ENCODE measurements at regions not wholly inside any gene's neighbourhood (a gene's known extent, or its start where the extent isn't known, plus 50 kb on each side); places are given as distances from the start of the nearest gene placed in this dataset.

GRCh38 chr12:131528144-131528543, 182.7 kb upstream of the SFSWAP start:
- Histone ChIP-seq H3K4me3 (ENCODE audit: low read length) (no peak overlapping the region), H3K27me3 (ENCODE audit: control insufficient read depth, insufficient read depth, low read length) (no peaks in the 10 kb centered on the region)

GRCh38 chr12:131528667-131529066, 182.2 kb upstream of the SFSWAP start:
- Histone ChIP-seq H3K27me3 (ENCODE audit: control insufficient read depth, insufficient read depth, low read length) (no peaks in the 10 kb centered on the region), H3K36me3 (ENCODE audit: control insufficient read depth, low read depth, low read length) (no peaks in the 10 kb centered on the region), H3K27ac (ENCODE audit: low read length) (no peak overlapping the region), H3K9ac (ENCODE audit: low read length) (no peak overlapping the region), H3K4me3 (ENCODE audit: low read length) (no peak overlapping the region), H3K4me1 (ENCODE audit: control insufficient read depth, low read depth, low read length) (no peaks in the 10 kb centered on the region), H3K9me3 (ENCODE audit: control insufficient read depth, low read depth, low read length) (no peaks in the 10 kb centered on the region)

More at GRCh38 chr12:131528144-131528543, 182.7 kb upstream of the SFSWAP start:
- Histone ChIP-seq H3K27ac (ENCODE audit: low read length) (no peak overlapping the region), H3K9ac (ENCODE audit: low read length) (no peak overlapping the region), H3K36me3 (ENCODE audit: control insufficient read depth, low read depth, low read length) (no peaks in the 10 kb centered on the region), H3K4me1 (ENCODE audit: control insufficient read depth, low read depth, low read length) (no peaks in the 10 kb centered on the region), H3K9me3 (ENCODE audit: control insufficient read depth, low read depth, low read length) (no peaks in the 10 kb centered on the region)

- Histone ChIP-seq H3K27ac (ENCODE audit: low read length) (no peak overlapping the region), H3K9me3 (ENCODE audit: control insufficient read depth, low read depth, low read length) (no peaks in the 10 kb centered on the region), H3K4me3 (ENCODE audit: low read length) (no peak overlapping the region), H3K27me3 (ENCODE audit: control insufficient read depth, insufficient read depth, low read length) (no peaks in the 10 kb centered on the region), H3K4me1 (ENCODE audit: control insufficient read depth, low read depth, low read length) (no peaks in the 10 kb centered on the region), H3K9ac (ENCODE audit: low read length) (no peak overlapping the region), H3K36me3 (ENCODE audit: control insufficient read depth, low read depth, low read length) (no peaks in the 10 kb centered on the region)
Observed at GRCh38 chr12:131529196-131530040, 181.5 kb upstream of the SFSWAP start.

- H3K27me3 ChIP-seq (ENCODE audit: control insufficient read depth, insufficient read depth, low read length): no peaks in the 10 kb centered on the region
- no peaks in the 10 kb centered on the region for H3K36me3 ChIP-seq (ENCODE audit: control insufficient read depth, low read depth, low read length)
- H3K9ac ChIP-seq (ENCODE audit: low read length): no peak overlapping the region
- H3K9me3 ChIP-seq (ENCODE audit: control insufficient read depth, low read depth, low read length): no peaks in the 10 kb centered on the region
- H3K27ac ChIP-seq (ENCODE audit: low read length): no peak overlapping the region
- no peak overlapping the region for H3K4me3 ChIP-seq (ENCODE audit: low read length)
- H3K4me1 ChIP-seq (ENCODE audit: control insufficient read depth, low read depth, low read length): no peaks in the 10 kb centered on the region
Observed at GRCh38 chr12:131530041-131530332, 180.9 kb upstream of the SFSWAP start.

- Histone ChIP-seq H3K27me3 (ENCODE audit: control insufficient read depth, insufficient read depth, low read length) (no peaks in the 10 kb centered on the region), H3K27ac (ENCODE audit: low read length) (no peak overlapping the region), H3K9me3 (ENCODE audit: control insufficient read depth, low read depth, low read length) (no peaks in the 10 kb centered on the region), H3K9ac (ENCODE audit: low read length) (no peak overlapping the region), H3K4me1 (ENCODE audit: control insufficient read depth, low read depth, low read length) (no peaks in the 10 kb centered on the region), H3K36me3 (ENCODE audit: control insufficient read depth, low read depth, low read length) (no peaks in the 10 kb centered on the region), H3K4me3 (ENCODE audit: low read length) (no peak overlapping the region)
Observed at GRCh38 chr12:131530422-131530821, 180.5 kb upstream of the SFSWAP start.

- Histone ChIP-seq H3K27ac (ENCODE audit: low read length) (no peak overlapping the region), H3K9ac (ENCODE audit: low read length) (no peak overlapping the region), H3K4me3 (ENCODE audit: low read length) (no peak overlapping the region), H3K4me1 (ENCODE audit: control insufficient read depth, low read depth, low read length) (no peaks in the 10 kb centered on the region), H3K27me3 (ENCODE audit: control insufficient read depth, insufficient read depth, low read length) (no peaks in the 10 kb centered on the region), H3K9me3 (ENCODE audit: control insufficient read depth, low read depth, low read length) (no peaks in the 10 kb centered on the region), H3K36me3 (ENCODE audit: control insufficient read depth, low read depth, low read length) (no peaks in the 10 kb centered on the region)
Observed at GRCh38 chr12:131533139-131533538, 177.8 kb upstream of the SFSWAP start.

GRCh38 chr12:131535779-131536178, 175.1 kb upstream of the SFSWAP start:
- Histone ChIP-seq H3K9me3 (ENCODE audit: control insufficient read depth, low read depth, low read length) (no peaks in the 10 kb centered on the region), H3K36me3 (ENCODE audit: control insufficient read depth, low read depth, low read length) (no peaks in the 10 kb centered on the region), H3K4me1 (ENCODE audit: control insufficient read depth, low read depth, low read length) (no peaks in the 10 kb centered on the region), H3K9ac (ENCODE audit: low read length) (no peak overlapping the region), H3K4me3 (ENCODE audit: low read length) (no peak overlapping the region), H3K27ac (ENCODE audit: low read length) (no peak overlapping the region), H3K27me3 (ENCODE audit: control insufficient read depth, insufficient read depth, low read length) (no peaks in the 10 kb centered on the region)

- H3K9me3 ChIP-seq (ENCODE audit: control insufficient read depth, low read depth, low read length): no peaks in the 10 kb centered on the region
- H3K4me3 ChIP-seq (ENCODE audit: low read length): no peak overlapping the region
- H3K27ac ChIP-seq (ENCODE audit: low read length): no peak overlapping the region
- no peak overlapping the region for H3K9ac ChIP-seq (ENCODE audit: low read length)
- no peaks in the 10 kb centered on the region for H3K4me1 ChIP-seq (ENCODE audit: control insufficient read depth, low read depth, low read length)
- no peaks in the 10 kb centered on the region for H3K27me3 ChIP-seq (ENCODE audit: control insufficient read depth, insufficient read depth, low read length)
- H3K36me3 ChIP-seq (ENCODE audit: control insufficient read depth, low read depth, low read length): no peaks in the 10 kb centered on the region
Observed at GRCh38 chr12:131536337-131536736, 174.6 kb upstream of the SFSWAP start.

GRCh38 chr12:131536766-131537165, 174.1 kb upstream of the SFSWAP start:
- Histone ChIP-seq H3K9ac (ENCODE audit: low read length) (no peak overlapping the region), H3K27ac (ENCODE audit: low read length) (no peak overlapping the region), H3K9me3 (ENCODE audit: control insufficient read depth, low read depth, low read length) (no peaks in the 10 kb centered on the region), H3K4me1 (ENCODE audit: control insufficient read depth, low read depth, low read length) (no peaks in the 10 kb centered on the region), H3K36me3 (ENCODE audit: control insufficient read depth, low read depth, low read length) (no peaks in the 10 kb centered on the region), H3K4me3 (ENCODE audit: low read length) (no peak overlapping the region), H3K27me3 (ENCODE audit: control insufficient read depth, insufficient read depth, low read length) (no peaks in the 10 kb centered on the region)

GRCh38 chr12:131537267-131537958, 173.5 kb upstream of the SFSWAP start:
- no peak overlapping the region for H3K4me3 ChIP-seq (ENCODE audit: low read length)
- H3K27ac ChIP-seq (ENCODE audit: low read length): no peak overlapping the region
- H3K9me3 ChIP-seq (ENCODE audit: control insufficient read depth, low read depth, low read length): no peaks in the 10 kb centered on the region
- no peaks in the 10 kb centered on the region for H3K4me1 ChIP-seq (ENCODE audit: control insufficient read depth, low read depth, low read length)
- no peak overlapping the region for H3K9ac ChIP-seq (ENCODE audit: low read length)
- no peaks in the 10 kb centered on the region for H3K27me3 ChIP-seq (ENCODE audit: control insufficient read depth, insufficient read depth, low read length)
- H3K36me3 ChIP-seq (ENCODE audit: control insufficient read depth, low read depth, low read length): no peaks in the 10 kb centered on the region

- Histone ChIP-seq H3K27me3 (ENCODE audit: control insufficient read depth, insufficient read depth, low read length) (no peaks in the 10 kb centered on the region), H3K9me3 (ENCODE audit: control insufficient read depth, low read depth, low read length) (no peaks in the 10 kb centered on the region), H3K27ac (ENCODE audit: low read length) (no peak overlapping the region), H3K36me3 (ENCODE audit: control insufficient read depth, low read depth, low read length) (no peaks in the 10 kb centered on the region), H3K9ac (ENCODE audit: low read length) (no peak overlapping the region), H3K4me1 (ENCODE audit: control insufficient read depth, low read depth, low read length) (no peaks in the 10 kb centered on the region), H3K4me3 (ENCODE audit: low read length) (no peak overlapping the region)
Observed at GRCh38 chr12:131539381-131539780, 171.5 kb upstream of the SFSWAP start.

- Histone ChIP-seq H3K27ac (ENCODE audit: low read length) (no peak overlapping the region), H3K4me1 (ENCODE audit: control insufficient read depth, low read depth, low read length) (no peaks in the 10 kb centered on the region)
Observed at GRCh38 chr12:131540138-131540623, 170.7 kb upstream of the SFSWAP start.

More at GRCh38 chr12:131540138-131540623, 170.7 kb upstream of the SFSWAP start:
- Histone ChIP-seq H3K27me3 (ENCODE audit: control insufficient read depth, insufficient read depth, low read length) (no peaks in the 10 kb centered on the region), H3K9ac (ENCODE audit: low read length) (no peak overlapping the region), H3K4me3 (ENCODE audit: low read length) (no peak overlapping the region), H3K36me3 (ENCODE audit: control insufficient read depth, low read depth, low read length) (no peaks in the 10 kb centered on the region), H3K9me3 (ENCODE audit: control insufficient read depth, low read depth, low read length) (no peaks in the 10 kb centered on the region)
